ENCODE measurements at regions not wholly inside any gene's neighbourhood (a gene's known extent, or its start where the extent isn't known, plus 50 kb on each side); places are given as distances from the start of the nearest gene placed in this dataset.

DNA sequence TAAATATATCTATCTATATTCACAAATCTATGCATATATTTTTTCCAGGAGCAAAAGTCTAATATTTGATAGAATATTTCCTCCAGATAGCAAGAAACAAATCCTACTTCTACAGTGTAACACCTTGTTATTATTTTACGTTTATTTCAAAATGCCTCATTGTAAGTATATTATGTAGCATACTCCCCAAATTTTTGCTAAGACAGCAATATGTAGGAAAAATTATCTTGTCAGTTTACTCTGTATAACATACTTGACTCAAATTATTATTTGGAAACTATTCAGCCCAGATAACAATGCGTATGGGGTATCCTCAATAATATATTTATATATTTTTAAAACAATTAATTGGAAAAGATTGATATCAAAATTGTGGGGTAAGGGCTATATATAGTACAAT lies 313.2 kb downstream of the NR4A2 start:
- H3K4me3 ChIP-seq (replicated peaks; ENCODE audit: low read depth, low read length): no peak overlapping the region
- no peak for DNase-seq (ENCODE audit: low read depth)
- TF ChIP-seq, protein P1, sequence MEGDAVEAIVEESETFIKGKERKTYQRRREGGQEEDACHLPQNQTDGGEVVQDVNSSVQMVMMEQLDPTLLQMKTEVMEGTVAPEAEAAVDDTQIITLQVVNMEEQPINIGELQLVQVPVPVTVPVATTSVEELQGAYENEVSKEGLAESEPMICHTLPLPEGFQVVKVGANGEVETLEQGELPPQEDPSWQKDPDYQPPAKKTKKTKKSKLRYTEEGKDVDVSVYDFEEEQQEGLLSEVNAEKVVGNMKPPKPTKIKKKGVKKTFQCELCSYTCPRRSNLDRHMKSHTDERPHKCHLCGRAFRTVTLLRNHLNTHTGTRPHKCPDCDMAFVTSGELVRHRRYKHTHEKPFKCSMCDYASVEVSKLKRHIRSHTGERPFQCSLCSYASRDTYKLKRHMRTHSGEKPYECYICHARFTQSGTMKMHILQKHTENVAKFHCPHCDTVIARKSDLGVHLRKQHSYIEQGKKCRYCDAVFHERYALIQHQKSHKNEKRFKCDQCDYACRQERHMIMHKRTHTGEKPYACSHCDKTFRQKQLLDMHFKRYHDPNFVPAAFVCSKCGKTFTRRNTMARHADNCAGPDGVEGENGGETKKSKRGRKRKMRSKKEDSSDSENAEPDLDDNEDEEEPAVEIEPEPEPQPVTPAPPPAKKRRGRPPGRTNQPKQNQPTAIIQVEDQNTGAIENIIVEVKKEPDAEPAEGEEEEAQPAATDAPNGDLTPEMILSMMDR (IDR thresholded peaks at IDR 0.05; ENCODE audit: low read length, missing control alignments): no peak

DNA sequence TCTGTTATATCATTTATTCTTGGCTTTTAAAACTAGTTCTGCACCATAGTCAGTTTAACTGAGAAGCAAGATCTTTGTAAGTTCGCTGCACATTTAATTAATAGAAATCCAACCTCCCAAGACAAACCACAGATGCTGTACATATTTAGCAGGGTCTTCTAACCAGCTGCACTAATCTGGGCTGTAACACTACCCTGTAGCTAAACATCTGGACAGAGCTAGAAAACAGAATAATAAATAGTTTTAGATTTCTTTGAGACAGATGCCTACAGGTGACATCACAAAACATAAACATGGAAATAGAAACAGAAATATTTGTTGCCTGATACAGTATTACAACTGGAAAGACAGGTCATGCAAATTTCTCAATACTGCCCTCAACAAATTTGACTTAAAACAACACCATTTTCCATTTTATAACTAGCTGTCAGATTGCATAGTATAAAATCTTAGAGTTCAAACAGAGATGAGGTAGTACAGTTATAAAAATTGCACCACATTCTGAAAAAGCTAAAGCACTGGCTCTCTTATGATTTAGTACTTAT lies 315.1 kb downstream of the NR4A2 start:
- TF ChIP-seq, protein P1 (IDR thresholded peaks at IDR 0.05; ENCODE audit: low read length, missing control alignments): no peak
- no peak for DNase-seq (ENCODE audit: low read depth)
- no peak overlapping the region for H3K4me3 ChIP-seq (replicated peaks; ENCODE audit: low read depth, low read length)

DNA sequence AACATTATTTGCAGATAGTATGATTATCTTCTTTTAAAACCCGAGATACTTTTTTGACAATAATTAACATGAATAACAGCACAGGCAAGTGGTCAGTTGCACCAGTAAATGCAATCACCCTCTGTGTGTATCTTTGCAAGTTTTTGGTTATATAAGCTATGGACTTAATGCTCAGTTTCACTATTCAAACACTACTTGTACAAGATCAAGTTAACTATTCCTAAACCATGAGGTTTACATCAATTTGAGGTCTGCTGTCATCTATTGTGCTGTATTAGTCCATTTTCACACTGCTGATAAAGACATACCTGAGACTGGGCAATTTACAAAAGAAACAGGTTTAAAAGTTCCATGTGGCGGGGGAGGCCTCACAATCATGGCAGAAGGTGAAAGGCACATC lies 323.2 kb downstream of the NR4A2 start:
- H3K4me3 ChIP-seq (replicated peaks; ENCODE audit: low read depth, low read length): no peak overlapping the region
- DNase-seq (ENCODE audit: low read depth): no peak
- TF ChIP-seq, protein P1 (IDR thresholded peaks at IDR 0.05; ENCODE audit: low read length, missing control alignments): no peak

DNA sequence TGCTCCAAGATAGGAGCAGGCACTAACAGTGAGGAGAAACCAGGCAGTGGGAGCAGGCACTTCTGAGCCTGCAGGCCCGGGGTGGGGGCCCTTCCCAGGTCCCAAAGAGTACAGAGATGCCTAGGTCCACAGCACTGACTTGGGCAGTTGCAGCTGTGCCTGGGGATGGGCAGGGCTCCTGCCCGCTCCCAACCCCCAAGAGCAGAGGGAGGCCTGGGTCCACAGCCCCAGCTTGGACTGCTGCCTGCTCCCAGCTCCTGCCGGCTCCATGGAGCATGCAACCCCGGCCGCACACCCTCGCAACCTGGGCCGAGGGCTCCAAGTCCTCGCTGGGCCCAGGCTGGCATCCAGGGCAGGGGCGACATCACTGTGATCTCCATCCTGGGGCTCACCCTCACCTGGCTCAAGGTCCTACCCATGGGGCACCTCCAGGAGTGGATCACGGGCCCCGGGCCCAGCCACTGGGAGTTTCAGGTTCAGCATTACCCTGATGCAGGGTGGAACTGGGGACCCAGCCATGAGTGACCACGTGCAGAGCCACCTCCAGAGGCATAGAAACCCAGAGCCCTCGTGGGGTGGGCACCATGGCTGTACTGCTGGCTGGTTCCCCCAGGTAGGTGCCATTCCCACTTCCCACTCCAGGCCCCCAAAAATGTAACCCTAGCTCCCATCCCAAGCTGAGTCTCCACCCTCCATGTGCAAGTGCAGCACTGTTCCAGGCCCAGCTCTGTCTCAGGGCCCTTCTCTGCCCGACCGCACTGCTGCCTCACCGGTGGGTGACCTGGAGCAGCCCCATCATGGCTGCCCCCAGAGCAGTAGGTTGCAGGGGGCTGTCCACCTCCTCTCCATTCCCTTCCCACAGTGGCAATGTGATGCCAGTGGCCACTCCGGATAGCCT lies 325.6 kb downstream of the NR4A2 start:
- H3K4me3 ChIP-seq (replicated peaks; ENCODE audit: low read depth, low read length): no peak overlapping the region
- TF ChIP-seq, protein P1 (IDR thresholded peaks at IDR 0.05; ENCODE audit: low read length, missing control alignments): no peak
- DNase-seq (ENCODE audit: low read depth): no peak

DNA sequence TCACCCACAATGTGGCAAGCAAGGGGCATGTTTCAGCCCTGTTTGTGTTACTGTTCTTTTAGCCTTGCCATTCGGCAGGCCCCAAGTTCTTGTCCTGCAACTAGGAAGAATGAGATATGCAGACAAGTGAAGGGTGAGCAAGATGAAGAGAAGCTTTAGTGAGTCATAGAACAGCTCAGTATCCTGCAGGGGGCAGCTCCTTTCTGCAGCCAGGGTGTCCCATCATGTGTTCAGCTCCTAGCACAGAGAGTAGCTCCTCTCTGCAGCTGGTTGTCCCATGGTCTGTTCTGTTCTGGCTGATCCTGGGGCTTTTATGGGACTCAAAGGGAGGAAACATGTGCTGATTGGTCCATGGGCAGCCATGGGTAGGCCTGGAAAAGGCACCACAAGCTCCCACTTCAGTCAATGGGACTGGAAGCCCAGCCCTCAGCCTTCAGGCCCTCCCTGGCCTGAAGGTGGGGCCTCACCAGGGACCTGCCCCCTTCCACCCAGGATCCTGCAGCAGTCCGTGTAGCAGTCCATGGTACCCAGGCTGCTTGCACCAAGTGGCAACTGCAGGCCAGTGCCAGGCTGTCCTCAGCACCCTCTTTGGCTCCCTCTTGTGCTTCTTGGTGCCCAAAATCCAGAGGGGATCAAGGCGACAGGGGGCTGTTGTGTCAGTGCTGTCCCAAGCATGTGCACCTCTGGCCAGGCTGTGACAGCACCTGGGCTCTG lies 326.4 kb downstream of the NR4A2 start:
- no peak for DNase-seq (ENCODE audit: low read depth)
- no peak overlapping the region for H3K4me3 ChIP-seq (replicated peaks; ENCODE audit: low read depth, low read length)
- TF ChIP-seq, protein P1 (IDR thresholded peaks at IDR 0.05; ENCODE audit: low read length, missing control alignments): no peak

DNA sequence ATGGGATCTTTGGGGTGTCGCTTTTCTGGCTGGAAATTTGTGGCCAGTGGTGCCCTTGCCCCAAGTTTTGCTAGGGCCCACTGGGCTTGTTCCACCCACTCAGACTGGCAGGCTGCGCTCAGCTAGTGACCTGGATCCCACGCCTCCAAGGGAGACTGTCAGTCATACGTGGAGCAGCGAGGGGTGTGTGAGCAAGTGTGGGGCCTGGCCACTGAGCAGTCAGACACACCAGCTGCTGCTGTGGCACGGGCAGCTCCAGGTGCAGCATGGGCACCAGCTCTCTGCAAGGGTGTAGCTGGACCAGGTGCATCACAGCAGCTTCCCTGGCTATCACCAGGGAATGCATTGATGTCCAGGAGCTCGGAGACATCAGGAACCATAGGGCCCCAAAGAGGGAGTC lies 327.0 kb downstream of the NR4A2 start:
- no peak for DNase-seq (ENCODE audit: low read depth)
- TF ChIP-seq, protein P1 (IDR thresholded peaks at IDR 0.05; ENCODE audit: low read length, missing control alignments): no peak
- H3K4me3 ChIP-seq (replicated peaks; ENCODE audit: low read depth, low read length): no peak overlapping the region

Measured in fibroblast of pulmonary artery (primary cell).